Activated CD8-positive, alpha-beta memory T cell treated with anti-CD3 and anti-CD28 coated beads for 48 hours (primary cell): ENCODE measurements at regions not wholly inside any gene's neighbourhood (a gene's known extent, or its start where the extent isn't known, plus 50 kb on each side); places are given as distances from the start of the nearest gene placed in this dataset.

Experiments used
- DNase-seq, 3 experiments: peaks; one replicate each; pipeline ENCODE4 v3.0.0-alpha.2; 2020; ENCODE audit warnings: low read depth in 2 of 3, low spot score in 2 of 3

DNA sequence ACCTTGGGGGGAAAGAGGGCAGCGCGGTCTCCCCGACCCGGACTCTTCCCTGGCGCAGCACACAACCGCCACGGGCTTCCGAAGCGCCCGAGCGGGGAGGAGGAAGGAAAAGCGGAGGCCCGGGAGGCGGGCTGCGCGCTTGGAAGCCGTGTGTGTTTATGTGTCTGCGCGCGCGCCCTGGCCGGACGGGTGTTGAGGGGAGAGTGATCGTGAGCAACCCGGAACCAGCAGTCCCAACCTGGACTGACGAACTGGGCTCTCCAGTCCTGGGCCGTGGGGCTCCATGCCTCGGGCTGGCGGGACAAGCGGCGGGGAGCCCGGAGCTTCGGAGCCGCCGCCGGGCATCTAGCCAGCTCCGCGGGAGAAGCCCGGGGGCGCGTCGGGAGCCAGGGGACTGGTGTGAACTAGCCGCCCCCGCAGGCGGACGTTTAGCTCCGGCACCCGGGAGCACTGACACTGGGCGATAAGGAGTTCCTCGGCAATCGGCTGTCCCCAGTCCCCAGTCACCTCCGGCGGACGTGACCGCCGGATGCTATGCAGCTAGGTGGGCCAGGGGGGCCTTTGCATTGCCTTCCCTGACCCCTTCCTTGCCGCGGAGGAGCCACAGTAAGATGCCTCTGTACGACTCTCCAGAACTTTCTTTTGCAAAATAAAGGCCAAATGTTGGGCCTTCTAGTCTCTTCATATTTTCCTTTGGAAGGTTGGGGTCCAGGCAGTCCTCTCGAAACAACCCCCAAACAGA lies 74.8 kb upstream of the BCOR start:
- DNase-seq, result no peak

GRCh38 chrX:40171513-40172400 lies 74.0 kb upstream of the BCOR start:
- no peak for DNase-seq

DNA sequence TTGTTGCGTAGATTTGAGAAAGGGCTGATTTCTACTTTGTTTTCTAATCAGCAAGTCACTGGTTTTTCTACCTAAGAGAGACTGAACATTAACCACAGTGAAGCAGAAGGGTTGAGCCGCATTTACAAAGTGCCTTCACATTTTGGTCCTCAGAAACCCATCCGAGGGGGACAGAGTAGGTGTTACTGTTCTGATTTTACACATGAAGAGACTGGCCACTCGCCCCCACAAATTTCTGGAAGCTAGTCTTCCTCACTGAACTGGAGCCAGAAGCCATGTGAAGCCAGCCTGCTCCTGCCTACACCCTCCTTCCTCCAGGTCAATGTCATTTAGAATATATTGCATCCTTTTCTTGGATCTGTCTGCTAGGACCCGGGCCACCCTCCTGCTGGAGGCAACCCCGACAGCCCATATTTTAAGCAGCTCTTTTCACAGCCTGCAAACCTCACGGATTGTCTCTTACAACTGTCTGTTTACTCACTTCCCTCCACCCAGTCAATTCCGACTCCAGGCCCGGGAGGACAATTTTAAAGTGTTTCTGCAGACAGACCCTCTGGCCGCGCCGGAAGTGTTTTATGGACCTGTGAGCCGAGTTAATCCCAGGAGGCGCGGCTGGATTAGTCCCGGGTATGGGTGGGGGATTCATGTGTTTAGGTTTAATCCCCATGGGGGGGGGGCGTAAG lies 73.2 kb upstream of the BCOR start:
- DNase-seq, result no peak

GRCh38 chrX:40169193-40170101 lies 71.7 kb upstream of the BCOR start:
- no peak for DNase-seq

GRCh38 chrX:40168480-40169011 lies 70.8 kb upstream of the BCOR start:
- no peak for DNase-seq

GRCh38 chrX:40167850-40168479 lies 70.2 kb upstream of the BCOR start:
- DNase-seq, result no peak

- DNase-seq, result no peak
Observed at GRCh38 chrX:40167233-40167849, 69.6 kb upstream of the BCOR start.

- no peak for DNase-seq
Observed at GRCh38 chrX:40166582-40166981, 68.8 kb upstream of the BCOR start.

DNA sequence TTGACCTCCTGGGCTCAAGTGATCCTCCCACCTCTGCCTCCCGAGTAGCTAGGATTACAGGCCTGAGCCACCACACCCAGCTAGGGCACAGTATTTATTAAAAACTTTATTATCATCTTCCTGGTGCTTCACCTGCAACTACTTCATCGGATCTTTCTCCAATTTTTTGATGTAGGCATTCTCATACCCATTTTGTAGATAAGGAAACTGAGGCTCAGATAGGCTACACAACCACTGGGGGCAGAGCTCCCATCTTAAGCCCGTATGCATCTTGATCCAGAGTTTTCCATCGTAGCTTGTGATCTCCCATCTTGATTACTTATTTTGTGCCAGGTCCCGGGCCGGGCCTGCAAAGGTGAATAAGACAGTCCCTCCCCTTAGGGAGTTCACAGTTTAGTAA lies 68.1 kb upstream of the BCOR start:
- no peak for DNase-seq

- no peak for DNase-seq
Observed at GRCh38 chrX:40165206-40165605, 67.4 kb upstream of the BCOR start.

DNA sequence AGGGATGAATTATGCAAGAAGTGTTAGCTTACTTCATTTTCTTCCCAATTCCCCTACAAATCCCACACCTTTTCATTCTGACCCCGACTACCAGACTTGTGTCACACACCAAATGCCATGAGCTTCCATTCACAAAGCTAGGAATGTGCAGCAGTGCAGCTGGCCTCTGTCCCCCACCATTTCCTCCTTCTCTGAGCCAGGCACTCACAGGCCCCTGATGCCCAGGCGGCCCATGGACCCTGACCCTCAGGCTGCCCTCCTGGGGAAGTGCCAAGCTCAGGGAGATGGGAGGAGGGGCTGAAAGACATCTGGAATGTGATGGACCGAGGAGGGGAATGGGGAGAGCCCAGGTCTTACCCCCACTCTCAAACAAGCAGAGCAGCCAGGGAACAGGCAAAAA lies 67.0 kb upstream of the BCOR start:
- DNase-seq, result no peak

DNA sequence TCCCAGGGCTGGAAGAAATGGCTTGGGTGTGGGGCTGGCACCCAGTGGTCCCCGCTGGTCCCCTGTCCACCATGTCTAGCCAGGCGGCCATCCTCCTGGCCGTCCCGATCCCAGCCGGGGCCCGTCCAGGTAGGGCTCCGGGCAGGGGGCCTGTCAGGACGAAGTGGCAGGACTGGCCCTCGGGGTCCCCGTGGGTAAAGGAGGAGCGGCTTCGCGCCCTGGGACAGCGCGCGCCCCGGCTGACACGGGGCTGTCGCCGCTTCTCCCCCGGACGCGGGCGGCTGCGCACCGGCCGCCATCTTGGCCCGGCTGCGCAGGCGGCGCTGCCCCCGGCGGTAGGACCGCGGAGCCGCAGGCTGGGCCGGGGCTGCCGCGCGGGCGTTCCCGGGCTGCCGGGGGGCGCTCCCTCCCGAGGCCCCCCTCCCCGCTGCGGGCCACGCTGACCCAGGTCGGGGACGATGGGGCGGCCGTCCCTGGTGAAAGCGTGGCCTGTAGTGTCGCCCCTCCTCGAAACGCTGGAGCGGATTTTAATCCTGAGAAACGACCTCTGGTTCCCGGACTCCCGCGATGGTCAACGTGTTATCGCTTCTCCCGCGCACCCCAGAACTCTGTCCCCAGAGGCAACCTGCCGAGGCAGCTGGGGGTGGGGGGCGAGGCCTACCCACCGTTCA lies 60.4 kb upstream of the BCOR start:
- no peak for DNase-seq

DNA sequence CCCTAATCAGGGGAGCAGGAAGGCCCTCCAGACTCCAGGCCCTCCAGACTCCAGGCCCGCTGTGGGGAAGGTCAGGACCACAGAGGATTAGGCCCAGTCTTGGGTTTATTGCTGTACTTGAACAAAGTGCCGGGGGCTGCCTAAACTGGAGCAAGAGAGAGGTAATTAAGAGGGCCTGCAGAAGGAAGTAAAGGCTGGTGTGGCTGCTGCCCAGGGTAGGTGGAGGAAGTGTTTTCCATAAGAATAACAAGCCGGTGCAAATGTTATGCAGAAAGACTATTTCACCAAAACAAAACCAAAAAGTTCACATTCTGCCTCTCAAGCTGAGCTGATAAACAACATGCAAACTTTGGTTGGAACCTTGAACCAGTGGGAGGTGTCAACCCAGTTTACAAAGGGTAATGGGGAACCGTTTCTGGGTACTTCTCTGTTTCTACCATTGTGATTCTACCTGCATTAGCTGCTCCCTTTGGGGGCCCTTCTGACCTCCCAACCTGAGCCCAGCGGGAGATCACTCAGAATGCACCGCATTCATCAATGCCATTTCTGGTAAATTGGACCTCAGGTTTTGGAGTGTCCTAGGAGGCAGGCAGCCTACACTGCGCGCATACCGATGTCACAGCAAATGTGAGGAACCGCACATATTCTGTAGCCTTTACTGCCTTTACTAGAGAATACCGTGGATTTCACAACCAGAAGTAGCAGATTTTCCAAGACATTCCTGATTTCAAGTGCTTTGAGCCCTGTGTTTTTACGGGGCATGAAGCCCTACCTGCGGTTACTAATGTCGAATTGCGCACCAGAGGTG lies 59.7 kb upstream of the BCOR start:
- no peak for DNase-seq

DNA sequence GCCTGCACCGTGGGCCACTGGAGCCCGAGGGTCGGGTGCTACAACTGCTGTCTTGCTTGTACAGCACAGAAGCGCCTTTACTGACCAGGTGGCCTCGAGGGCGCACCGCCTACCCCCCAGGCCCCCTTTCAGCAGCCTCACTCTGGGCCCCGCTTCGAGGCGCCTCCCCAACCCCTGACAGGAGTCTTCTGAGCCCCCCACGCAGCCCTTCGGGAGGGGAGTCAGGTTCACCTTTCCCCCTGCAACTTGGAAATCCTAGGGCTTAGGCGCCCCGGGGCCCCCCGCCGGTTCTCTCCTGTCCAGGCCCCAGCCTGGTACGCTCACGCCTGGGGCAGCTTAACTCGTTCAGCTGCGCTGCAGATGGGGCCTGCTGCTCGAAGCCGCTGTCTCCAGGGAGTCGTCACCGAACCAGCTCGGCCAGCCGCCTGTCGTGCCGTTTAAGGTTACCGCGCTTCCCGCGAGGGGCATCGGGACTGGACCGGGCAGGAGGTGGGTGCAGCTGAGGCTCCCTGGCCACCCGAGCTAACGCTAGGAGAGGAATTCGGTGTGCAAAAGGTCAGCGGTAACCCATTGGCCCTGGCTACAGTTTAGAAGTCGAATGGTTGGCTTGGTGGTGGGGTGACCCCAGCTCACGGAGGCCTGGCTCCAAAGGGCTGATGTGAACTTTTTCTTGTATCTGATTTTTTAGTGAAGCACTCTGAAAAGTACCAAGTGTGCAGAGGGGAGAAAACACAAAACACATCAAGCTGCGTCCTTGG lies 58.9 kb upstream of the BCOR start:
- DNase-seq, result no peak

DNA sequence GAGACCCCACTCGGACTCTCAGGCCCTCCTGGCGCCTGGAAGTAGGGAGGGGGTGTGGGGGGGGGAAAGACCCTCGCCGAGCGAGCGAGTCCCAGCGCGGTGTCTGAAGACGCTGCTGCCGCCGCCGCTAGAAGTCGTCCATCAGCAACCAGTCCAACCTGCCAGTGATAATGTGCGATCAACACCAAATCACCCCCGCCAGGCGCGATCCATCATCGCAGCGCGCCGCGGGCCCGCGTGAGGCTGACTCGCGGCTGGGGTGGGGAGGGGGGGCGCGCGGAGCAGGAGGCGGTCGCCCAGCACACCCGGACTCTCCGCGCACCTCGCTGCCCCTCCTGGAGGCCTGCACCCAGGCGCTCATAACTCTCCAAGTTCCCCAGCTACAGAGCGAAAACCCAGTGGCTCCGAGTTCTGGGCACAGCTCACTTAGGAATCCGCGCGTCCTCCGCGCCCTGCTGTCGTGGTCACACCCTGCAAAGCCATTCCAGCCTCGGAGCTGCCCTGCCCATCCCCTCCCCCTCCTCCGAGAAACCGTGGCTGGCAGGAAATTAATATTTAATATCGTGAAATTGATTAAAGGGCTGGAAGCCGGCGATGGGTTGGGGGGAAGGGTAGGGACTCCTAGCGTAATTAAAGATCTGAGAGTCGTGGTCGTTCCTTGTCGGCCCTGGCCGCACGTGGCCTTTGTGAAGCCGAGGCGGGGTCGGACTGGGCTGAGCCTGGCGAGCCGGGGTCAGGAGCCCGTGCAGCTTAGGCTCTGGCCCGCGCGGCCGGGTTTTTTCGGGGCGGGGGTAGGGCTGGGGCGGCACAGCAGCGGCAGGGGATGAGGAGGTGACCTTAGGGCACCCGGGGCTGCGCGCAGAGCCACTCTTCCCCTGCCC lies 58.1 kb upstream of the BCOR start:
- no peak for DNase-seq

DNA sequence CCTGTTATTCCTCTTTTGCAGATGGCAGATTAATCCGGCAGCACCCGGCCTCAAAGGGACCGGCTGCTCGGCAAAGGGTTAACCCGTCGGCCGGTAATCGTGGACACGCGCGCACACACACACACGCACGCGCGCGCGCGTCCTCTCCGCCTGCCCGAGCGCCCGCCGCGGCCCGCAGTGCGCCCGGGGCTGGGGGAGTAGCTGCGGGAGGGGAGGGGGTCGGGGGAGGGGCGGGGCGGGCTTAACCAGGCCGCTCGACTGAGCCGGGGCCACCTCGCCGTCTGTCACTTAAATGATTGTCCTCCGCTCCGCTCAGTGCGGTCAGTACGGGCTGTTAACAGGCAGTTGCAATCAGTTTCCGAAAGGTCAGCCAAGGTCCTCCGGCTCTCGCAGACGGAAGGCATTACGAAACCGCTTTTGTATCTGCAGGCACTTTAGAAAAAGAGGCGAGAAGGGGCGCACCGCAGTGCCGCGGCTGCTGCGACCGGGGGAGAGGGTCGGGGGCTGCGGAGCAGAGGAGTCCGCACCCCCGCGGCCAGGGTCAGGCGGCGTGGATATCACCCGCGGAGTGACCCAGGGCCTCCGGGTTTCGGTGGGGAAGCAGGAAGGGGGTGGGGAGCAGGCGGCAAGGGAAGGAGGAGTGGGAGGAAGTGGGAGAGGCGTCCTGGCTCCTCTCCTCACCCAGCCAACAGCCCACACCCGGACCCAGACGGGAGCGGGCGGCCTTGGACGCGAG lies 57.3 kb upstream of the BCOR start:
- no peak for DNase-seq
